AG10803 (cell line): ENCODE measurements at regions not wholly inside any gene's neighbourhood (a gene's known extent, or its start where the extent isn't known, plus 50 kb on each side); places are given as distances from the start of the nearest gene placed in this dataset.

ENCODE experiments used
- DNase-seq: peaks from one replicate; pipeline ENCODE4 v3.0.0; 2010; ENCODE audit warnings: low read depth
- H3K4me3 ChIP-seq: 2 replicates; pipeline ENCODE4 v1.5.1; 2011; ENCODE audit warnings: mild to moderate bottlenecking, low read length, control low read depth
- CTCF ChIP-seq: conservative IDR thresholded peaks from 2 replicates; pipeline ENCODE4 v1.5.1; 2011; ENCODE audit warnings: mild to moderate bottlenecking, low read length, control low read depth, inconsistent platforms

GRCh38 chr10:128823201-128823600 lies 643.8 kb upstream of the MGMT start:
- H3K4me3 ChIP-seq, result no peak overlapping the region
- TF ChIP-seq CTCF, result no peak
- no peak for DNase-seq

- DNase-seq, result no peak
- no peak overlapping the region for H3K4me3 ChIP-seq
- no peak for TF ChIP-seq CTCF
Measured at GRCh38 chr10:128825626-128826025, 641.4 kb upstream of the MGMT start.

GRCh38 chr10:128833671-128834070 lies 633.4 kb upstream of the MGMT start:
- DNase-seq, result no peak
- H3K4me3 ChIP-seq, result no peak overlapping the region
- no peak for TF ChIP-seq CTCF

GRCh38 chr10:128835361-128835760 lies 631.7 kb upstream of the MGMT start:
- no peak for TF ChIP-seq CTCF

GRCh38 chr10:128837478-128837877 lies 629.6 kb upstream of the MGMT start:
- no peak for DNase-seq
- no peak overlapping the region for H3K4me3 ChIP-seq
- no peak for TF ChIP-seq CTCF

More at GRCh38 chr10:128835361-128835760, 631.7 kb upstream of the MGMT start:
- no peak for DNase-seq
- H3K4me3 ChIP-seq, result no peak overlapping the region

GRCh38 chr10:128839134-128839533 lies 627.9 kb upstream of the MGMT start:
- no peak for TF ChIP-seq CTCF
- DNase-seq, result no peak
- H3K4me3 ChIP-seq, result no peak overlapping the region

GRCh38 chr10:128839701-128840100 lies 627.3 kb upstream of the MGMT start:
- no peak for TF ChIP-seq CTCF
- DNase-seq, result no peak
- no peak overlapping the region for H3K4me3 ChIP-seq
